Raji (cell line): ENCODE measurements at regions not wholly inside any gene's neighbourhood (a gene's known extent, or its start where the extent isn't known, plus 50 kb on each side); places are given as distances from the start of the nearest gene placed in this dataset.

Source experiments
- POLR2A ChIP-seq: IDR thresholded peaks from 2 replicates; pipeline ENCODE4 v1.6.1; 2011; ENCODE audit warnings: low read depth, low read length, control low read depth; ENCODE audit not compliant: insufficient read depth

GRCh38 chr12:93315907-93316622 lies 61.7 kb upstream of the NUDT4 start:
- no peak for TF ChIP-seq POLR2A

GRCh38 chr12:93316623-93316971 lies 61.1 kb upstream of the NUDT4 start:
- no peak for TF ChIP-seq POLR2A

- TF ChIP-seq POLR2A, result no peak
These were observed 60.5 kb upstream of the NUDT4 start for GRCh38 chr12:93317227-93317626.

GRCh38 chr12:93318720-93319522 lies 58.8 kb upstream of the NUDT4 start:
- no peak for TF ChIP-seq POLR2A

GRCh38 chr12:93319523-93320050 lies 58.1 kb upstream of the NUDT4 start:
- TF ChIP-seq POLR2A, result no peak

GRCh38 chr12:93322784-93323183 lies 54.9 kb upstream of the NUDT4 start:
- TF ChIP-seq POLR2A, result no peak

GRCh38 chr12:93323625-93324329 lies 53.9 kb upstream of the NUDT4 start:
- no peak for TF ChIP-seq POLR2A

GRCh38 chr12:93325855-93326254 lies 51.9 kb upstream of the NUDT4 start:
- TF ChIP-seq POLR2A, result no peak
